HG03571 (cell line): ENCODE measurements at regions not wholly inside any gene's neighbourhood (a gene's known extent, or its start where the extent isn't known, plus 50 kb on each side); places are given as distances from the start of the nearest gene placed in this dataset.
"Not testable (repeated sequence)": the region's sequence is repeated elsewhere in the genome, so short reads cannot be mapped to it uniquely, and the experiment has no call there.

Source experiments
- ATAC-seq: cut with Tn5 transposase; IDR thresholded peaks from one replicate; pipeline ENCODE4 v1.9.1; 2021; ENCODE audit not compliant: unreplicated experiment

GRCh38 chr4:95898226-95898625 is 58.3 kb downstream of the PDHA2 start:
- ATAC-seq: no peak

- ATAC-seq: no peak
Observed at GRCh38 chr4:95909211-95909610, 69.3 kb downstream of the PDHA2 start.

GRCh38 chr4:95910749-95911148 is 70.9 kb downstream of the PDHA2 start:
- no peak for ATAC-seq

GRCh38 chr4:95921470-95921869 is 81.6 kb downstream of the PDHA2 start:
- ATAC-seq: no peak

- no peak for ATAC-seq
Observed at GRCh38 chr4:95929448-95930064, 89.7 kb downstream of the PDHA2 start.

- ATAC-seq: no peak
Observed at GRCh38 chr4:95939141-95939540, 99.2 kb downstream of the PDHA2 start.

GRCh38 chr4:95949136-95949765 is 109.4 kb downstream of the PDHA2 start:
- no peak for ATAC-seq

- no peak for ATAC-seq
Observed at GRCh38 chr4:95949808-95950207, 109.9 kb downstream of the PDHA2 start.

- not testable (repeated sequence) for ATAC-seq
Observed at GRCh38 chr4:95952538-95952937, 112.6 kb downstream of the PDHA2 start.

- ATAC-seq: no peak
Observed at GRCh38 chr4:95956094-95956493, 116.2 kb downstream of the PDHA2 start.

- ATAC-seq: no peak
Observed at GRCh38 chr4:95957054-95957453, 117.2 kb downstream of the PDHA2 start.

- ATAC-seq: no peak
Observed at GRCh38 chr4:95957759-95958158, 117.9 kb downstream of the PDHA2 start.

GRCh38 chr4:95959182-95959581 is 119.3 kb downstream of the PDHA2 start:
- no peak for ATAC-seq

- no peak for ATAC-seq
Observed at GRCh38 chr4:95959633-95960032, 119.7 kb downstream of the PDHA2 start.

- no peak for ATAC-seq
Observed at GRCh38 chr4:95963456-95963855, 123.6 kb downstream of the PDHA2 start.

- no peak for ATAC-seq
Observed at GRCh38 chr4:95979961-95980876, 140.3 kb downstream of the PDHA2 start.

GRCh38 chr4:95980877-95981360 is 141.0 kb downstream of the PDHA2 start:
- no peak for ATAC-seq

- no peak for ATAC-seq
Observed at GRCh38 chr4:95981591-95981990, 141.7 kb downstream of the PDHA2 start.

GRCh38 chr4:95982516-95982915 is 142.6 kb downstream of the PDHA2 start:
- ATAC-seq: no peak

GRCh38 chr4:95984081-95984480 is 144.2 kb downstream of the PDHA2 start:
- no peak for ATAC-seq

GRCh38 chr4:95985051-95985450 is 145.2 kb downstream of the PDHA2 start:
- ATAC-seq: no peak
